ENCODE measurements at regions not wholly inside any gene's neighbourhood (a gene's known extent, or its start where the extent isn't known, plus 50 kb on each side); places are given as distances from the start of the nearest gene placed in this dataset.
"Not testable (repeated sequence)": the region's sequence is repeated elsewhere in the genome, so short reads cannot be mapped to it uniquely, and the experiment has no call there.

GRCh38 chr5:125073090-125073489, 326.7 kb upstream of the ZNF608 start:
- no peak for DNase-seq (ENCODE audit: extremely low spot score)
- Histone ChIP-seq H3K4me1 (ENCODE audit: insufficient read depth) (no peaks in the 10 kb centered on the region), H3K4me3 (ENCODE audit: low read depth, low read length) (no peak overlapping the region), H3K27ac (ENCODE audit: low read depth) (no peak overlapping the region), H3K36me3 (ENCODE audit: insufficient read depth) (no peaks in the 10 kb centered on the region)
- WGBS, result 85% methylated on average over 1 of the region's 1 CpG

- DNase-seq (ENCODE audit: extremely low spot score), result no peak
- H3K27ac ChIP-seq (ENCODE audit: low read depth), result no peak overlapping the region
- H3K4me3 ChIP-seq (ENCODE audit: low read depth, low read length), result no peak overlapping the region
- 86% methylated on average over 2 of the region's 2 CpGs for WGBS
- H3K4me1 ChIP-seq (ENCODE audit: insufficient read depth), result no peaks in the 10 kb centered on the region
- no peaks in the 10 kb centered on the region for H3K36me3 ChIP-seq (ENCODE audit: insufficient read depth)
These were observed 329.1 kb upstream of the ZNF608 start for GRCh38 chr5:125075567-125075966.

- not testable (repeated sequence) for H3K4me1 ChIP-seq (ENCODE audit: insufficient read depth); DNase-seq (ENCODE audit: extremely low spot score); H3K36me3 ChIP-seq (ENCODE audit: insufficient read depth); H3K4me3 ChIP-seq (ENCODE audit: low read depth, low read length); H3K27ac ChIP-seq (ENCODE audit: low read depth)
- 98% methylated on average over 5 of the region's 5 CpGs for WGBS
These were observed 332.6 kb upstream of the ZNF608 start for GRCh38 chr5:125079028-125079427.

- Histone ChIP-seq H3K4me3 (ENCODE audit: low read depth, low read length) (no peak overlapping the region), H3K36me3 (ENCODE audit: insufficient read depth) (no peaks in the 10 kb centered on the region), H3K4me1 (ENCODE audit: insufficient read depth) (no peaks in the 10 kb centered on the region), H3K27ac (ENCODE audit: low read depth) (no peak overlapping the region)
- 92% methylated on average over 3 of the region's 3 CpGs for WGBS
- DNase-seq (ENCODE audit: extremely low spot score), result no peak
These were observed 334.7 kb upstream of the ZNF608 start for GRCh38 chr5:125081101-125081500.

GRCh38 chr5:125083981-125084380, 337.5 kb upstream of the ZNF608 start:
- Histone ChIP-seq H3K36me3 (ENCODE audit: insufficient read depth) (no peaks in the 10 kb centered on the region), H3K27ac (ENCODE audit: low read depth) (no peak overlapping the region), H3K4me1 (ENCODE audit: insufficient read depth) (no peaks in the 10 kb centered on the region), H3K4me3 (ENCODE audit: low read depth, low read length) (no peak overlapping the region)
- DNase-seq (ENCODE audit: extremely low spot score), result peak; percentile 53

- H3K27ac ChIP-seq (ENCODE audit: low read depth), result no peak overlapping the region
- no peaks in the 10 kb centered on the region for H3K36me3 ChIP-seq (ENCODE audit: insufficient read depth)
- DNase-seq (ENCODE audit: extremely low spot score), result no peak
- no peak overlapping the region for H3K4me3 ChIP-seq (ENCODE audit: low read depth, low read length)
- 68% methylated on average over 2 of the region's 2 CpGs for WGBS
- no peaks in the 10 kb centered on the region for H3K4me1 ChIP-seq (ENCODE audit: insufficient read depth)
These were observed 339.5 kb upstream of the ZNF608 start for GRCh38 chr5:125085797-125086505.

GRCh38 chr5:125088522-125089105, 342.2 kb upstream of the ZNF608 start:
- WGBS, result 98% methylated on average over 27 of the region's 27 CpGs
- DNase-seq (ENCODE audit: extremely low spot score), result no peak
- Histone ChIP-seq H3K27ac (ENCODE audit: low read depth) (no peak overlapping the region), H3K36me3 (ENCODE audit: insufficient read depth) (no peaks in the 10 kb centered on the region), H3K4me3 (ENCODE audit: low read depth, low read length) (no peak overlapping the region), H3K4me1 (ENCODE audit: insufficient read depth) (no peaks in the 10 kb centered on the region)

- H3K4me1 ChIP-seq (ENCODE audit: insufficient read depth), result not testable (repeated sequence)
These were observed 345.7 kb upstream of the ZNF608 start for GRCh38 chr5:125092138-125092537.

GRCh38 chr5:125093776-125094175, 347.3 kb upstream of the ZNF608 start:
- no peak for DNase-seq (ENCODE audit: extremely low spot score)
- H3K27ac ChIP-seq (ENCODE audit: low read depth), result no peak overlapping the region
- no peaks in the 10 kb centered on the region for H3K36me3 ChIP-seq (ENCODE audit: insufficient read depth)
- WGBS, result 92% methylated on average over 3 of the region's 3 CpGs
- no peak overlapping the region for H3K4me3 ChIP-seq (ENCODE audit: low read depth, low read length)
- H3K4me1 ChIP-seq (ENCODE audit: insufficient read depth), result no peaks in the 10 kb centered on the region

More at GRCh38 chr5:125092138-125092537, 345.7 kb upstream of the ZNF608 start:
- not testable (repeated sequence) for DNase-seq (ENCODE audit: extremely low spot score); H3K27ac ChIP-seq (ENCODE audit: low read depth); H3K36me3 ChIP-seq (ENCODE audit: insufficient read depth); H3K4me3 ChIP-seq (ENCODE audit: low read depth, low read length)
- 63% methylated on average over 3 of the region's 3 CpGs for WGBS

GRCh38 chr5:125100342-125100741, 353.9 kb upstream of the ZNF608 start:
- H3K36me3 ChIP-seq (ENCODE audit: insufficient read depth), result no peaks in the 10 kb centered on the region
- no peak overlapping the region for H3K27ac ChIP-seq (ENCODE audit: low read depth)
- no peak overlapping the region for H3K4me3 ChIP-seq (ENCODE audit: low read depth, low read length)
- whole genome bisulfite sequencing, result 97% methylated on average over 1 of the region's 1 CpG
- DNase-seq (ENCODE audit: extremely low spot score), result no peak
- H3K4me1 ChIP-seq (ENCODE audit: insufficient read depth), result no peaks in the 10 kb centered on the region

- Histone ChIP-seq H3K36me3 (ENCODE audit: insufficient read depth) (no peaks in the 10 kb centered on the region), H3K27ac (ENCODE audit: low read depth) (no peak overlapping the region), H3K4me1 (ENCODE audit: insufficient read depth) (no peaks in the 10 kb centered on the region), H3K4me3 (ENCODE audit: low read depth, low read length) (no peak overlapping the region)
- WGBS, result 82% methylated on average over 4 of the region's 4 CpGs
- no peak for DNase-seq (ENCODE audit: extremely low spot score)
These were observed 354.5 kb upstream of the ZNF608 start for GRCh38 chr5:125100951-125101350.

GRCh38 chr5:125103459-125103858, 357.0 kb upstream of the ZNF608 start:
- no peaks in the 10 kb centered on the region for H3K4me1 ChIP-seq (ENCODE audit: insufficient read depth)
- no peaks in the 10 kb centered on the region for H3K36me3 ChIP-seq (ENCODE audit: insufficient read depth)
- DNase-seq (ENCODE audit: extremely low spot score), result no peak
- WGBS, result 94% methylated on average over 1 of the region's 1 CpG
- no peak overlapping the region for H3K27ac ChIP-seq (ENCODE audit: low read depth)
- no peak overlapping the region for H3K4me3 ChIP-seq (ENCODE audit: low read depth, low read length)

GRCh38 chr5:125106271-125106670, 359.8 kb upstream of the ZNF608 start:
- H3K36me3 ChIP-seq (ENCODE audit: insufficient read depth), result no peaks in the 10 kb centered on the region
- WGBS, result 90% methylated on average over 1 of the region's 1 CpG
- H3K4me1 ChIP-seq (ENCODE audit: insufficient read depth), result no peaks in the 10 kb centered on the region
- DNase-seq (ENCODE audit: extremely low spot score), result no peak
- no peak overlapping the region for H3K4me3 ChIP-seq (ENCODE audit: low read depth, low read length)
- H3K27ac ChIP-seq (ENCODE audit: low read depth), result no peak overlapping the region

- H3K36me3 ChIP-seq (ENCODE audit: insufficient read depth), result no peaks in the 10 kb centered on the region
- DNase-seq (ENCODE audit: extremely low spot score), result no peak
These were observed 360.4 kb upstream of the ZNF608 start for GRCh38 chr5:125106881-125107280.

More at GRCh38 chr5:125106881-125107280, 360.4 kb upstream of the ZNF608 start:
- H3K27ac ChIP-seq (ENCODE audit: low read depth), result no peak overlapping the region
- no peaks in the 10 kb centered on the region for H3K4me1 ChIP-seq (ENCODE audit: insufficient read depth)
- H3K4me3 ChIP-seq (ENCODE audit: low read depth, low read length), result no peak overlapping the region

Measured in urinary bladder (tissue), 3 donors.